ENCODE measurements at regions not wholly inside any gene's neighbourhood (a gene's known extent, or its start where the extent isn't known, plus 50 kb on each side); places are given as distances from the start of the nearest gene placed in this dataset.

DNA sequence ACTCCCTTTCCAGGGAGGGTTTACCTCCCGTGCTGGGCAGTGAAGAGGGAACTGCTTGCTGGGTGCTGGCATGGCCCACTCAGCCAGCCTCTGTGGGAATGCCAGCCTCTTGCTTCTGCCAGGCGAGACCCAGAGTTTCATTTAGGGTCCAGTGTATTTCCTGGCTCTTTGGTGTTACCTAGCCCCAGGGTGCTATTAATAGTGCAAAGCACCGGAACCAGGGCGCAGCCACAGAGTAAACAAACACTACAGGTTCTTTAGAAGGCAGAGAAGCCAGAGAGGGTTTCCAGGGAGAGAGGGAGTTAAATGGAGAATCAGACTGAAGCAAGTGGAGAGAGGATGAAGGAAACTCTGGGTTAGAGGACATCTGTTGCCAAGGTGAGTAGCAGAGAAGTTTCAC is 74.9 kb upstream of the SPATA13 start:
- no peak for DNase-seq

DNA sequence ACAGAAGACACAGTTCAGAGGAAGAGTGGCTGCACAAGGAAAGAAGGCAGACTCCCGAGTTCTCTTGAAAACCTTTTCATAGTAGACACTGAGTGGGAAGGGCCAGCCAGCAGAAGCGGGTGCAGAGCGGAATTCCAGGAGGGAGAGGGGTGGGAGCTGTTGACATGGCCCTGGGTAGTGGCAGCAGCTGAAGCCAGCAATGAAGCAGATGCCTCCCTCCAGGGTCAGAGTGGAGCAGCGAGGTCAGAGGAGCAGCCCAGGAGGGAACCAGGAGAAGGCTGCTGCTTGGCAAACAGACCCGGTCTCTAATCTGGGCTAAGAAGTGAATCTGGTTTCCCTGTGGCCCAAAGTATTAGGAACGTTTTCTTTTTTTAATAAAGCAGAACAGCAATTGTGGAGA is 73.9 kb upstream of the SPATA13 start:
- DNase-seq = no peak

GRCh38 chr13:24087605-24088225 is 72.8 kb upstream of the SPATA13 start:
- no peak for DNase-seq

DNA sequence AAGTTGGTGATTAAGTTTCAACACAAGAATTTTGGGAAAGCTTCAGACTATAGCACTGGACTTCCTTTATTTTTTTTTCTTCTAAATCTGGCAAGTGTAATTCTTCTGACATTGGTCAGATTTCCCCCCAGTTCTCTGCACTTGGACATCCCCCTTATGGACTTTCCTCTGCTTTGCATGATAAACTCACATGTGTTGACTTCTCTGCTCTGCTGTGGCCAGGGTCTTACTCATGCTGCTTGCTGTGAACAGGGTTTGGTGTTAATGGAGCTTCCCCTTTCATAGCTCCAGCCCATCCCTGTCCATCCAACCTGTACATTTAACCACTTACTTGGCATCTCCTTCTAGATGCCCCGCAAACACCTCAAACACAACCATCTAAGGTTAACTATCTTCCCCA is 70.5 kb upstream of the SPATA13 start:
- DNase-seq = no peak

GRCh38 chr13:24091080-24091479 is 69.4 kb upstream of the SPATA13 start:
- no peak for DNase-seq

- no peak for DNase-seq
These were observed 68.4 kb upstream of the SPATA13 start for GRCh38 chr13:24092108-24092507.

- no peak for DNase-seq
These were observed 67.5 kb upstream of the SPATA13 start for GRCh38 chr13:24093047-24093446.

GRCh38 chr13:24096659-24097058 is 63.9 kb upstream of the SPATA13 start:
- no peak for DNase-seq

GRCh38 chr13:24097064-24097463 is 63.5 kb upstream of the SPATA13 start:
- peak; percentile 53 for DNase-seq

DNA sequence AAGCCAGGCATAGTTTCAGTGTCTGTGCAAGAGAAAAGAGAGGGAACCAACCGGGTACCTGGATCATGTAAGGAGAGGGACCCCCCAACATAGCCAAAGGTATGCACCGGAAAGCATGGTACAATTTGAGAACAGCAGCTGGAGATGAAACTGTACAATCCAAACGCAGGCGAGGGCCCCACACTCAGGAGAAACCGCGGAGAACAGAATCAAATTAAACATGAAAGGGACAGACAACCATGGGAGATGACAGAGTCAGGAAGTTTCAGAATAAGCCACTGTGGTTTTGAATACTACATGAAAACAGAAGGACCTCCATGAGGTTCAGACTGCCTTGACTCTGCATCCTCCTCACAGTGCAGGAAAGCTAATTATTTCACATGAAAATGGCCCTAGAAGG is 62.9 kb upstream of the SPATA13 start:
- no peak for DNase-seq

DNA sequence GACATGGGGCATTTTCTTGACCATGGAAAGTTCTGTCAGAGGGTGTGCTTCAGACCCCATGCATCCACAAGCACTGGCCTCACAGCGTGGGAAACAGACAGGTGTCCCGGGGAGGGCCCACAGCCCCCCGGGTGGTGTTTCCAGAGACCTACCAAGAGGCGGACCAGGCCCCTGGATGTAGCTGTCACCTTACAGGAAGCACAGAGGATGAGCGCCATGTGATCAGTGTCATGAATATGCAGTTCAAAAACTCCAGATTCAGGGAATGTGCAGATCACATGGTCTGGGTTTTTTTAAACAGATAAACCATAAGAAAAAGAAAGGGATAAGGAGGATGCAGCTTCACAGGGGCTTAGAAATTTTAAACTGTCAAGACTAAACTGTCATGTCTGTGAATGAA is 61.0 kb upstream of the SPATA13 start:
- no peak for DNase-seq

GRCh38 chr13:24100188-24100587 is 60.3 kb upstream of the SPATA13 start:
- DNase-seq = no peak

GRCh38 chr13:24103782-24104372 is 56.6 kb upstream of the SPATA13 start:
- DNase-seq = no peak

- DNase-seq = no peak
These were observed 55.8 kb upstream of the SPATA13 start for GRCh38 chr13:24104723-24105122.

- DNase-seq = no peak
These were observed 54.1 kb upstream of the SPATA13 start for GRCh38 chr13:24106429-24106828.

DNA sequence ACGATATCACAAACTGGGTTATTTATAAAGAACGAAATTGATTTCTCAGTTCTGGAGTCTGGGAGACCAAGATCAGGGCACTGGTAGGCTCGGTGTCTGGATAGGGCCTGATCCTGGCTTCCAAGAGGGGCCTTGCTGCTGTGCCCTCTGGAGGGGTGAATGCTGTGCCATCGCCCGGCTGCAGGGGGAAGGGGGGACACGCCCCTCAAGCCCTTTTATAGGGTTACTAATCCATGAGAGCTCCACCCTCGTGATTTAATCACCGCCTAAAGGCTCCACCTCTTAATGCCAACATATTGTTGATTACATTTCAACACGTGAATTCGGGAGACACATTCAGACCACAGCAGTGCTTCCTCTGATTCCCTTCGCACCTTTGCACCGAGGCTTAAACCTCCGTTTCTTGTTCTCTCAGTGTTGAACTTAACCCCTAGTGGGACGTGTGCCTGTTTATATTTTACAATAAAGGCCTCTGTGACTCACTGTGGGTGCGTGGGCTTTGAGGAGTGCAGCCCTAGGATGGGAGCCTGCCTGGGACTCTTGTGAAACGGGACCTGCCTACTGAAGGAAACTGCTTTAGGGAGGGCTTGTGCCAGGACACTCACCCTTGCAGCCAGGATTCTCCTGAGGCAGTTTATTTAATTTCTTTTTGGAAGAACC is 52.4 kb upstream of the SPATA13 start:
- DNase-seq = no peak

- no peak for DNase-seq
These were observed 51.9 kb upstream of the SPATA13 start for GRCh38 chr13:24108615-24108965.

DNA sequence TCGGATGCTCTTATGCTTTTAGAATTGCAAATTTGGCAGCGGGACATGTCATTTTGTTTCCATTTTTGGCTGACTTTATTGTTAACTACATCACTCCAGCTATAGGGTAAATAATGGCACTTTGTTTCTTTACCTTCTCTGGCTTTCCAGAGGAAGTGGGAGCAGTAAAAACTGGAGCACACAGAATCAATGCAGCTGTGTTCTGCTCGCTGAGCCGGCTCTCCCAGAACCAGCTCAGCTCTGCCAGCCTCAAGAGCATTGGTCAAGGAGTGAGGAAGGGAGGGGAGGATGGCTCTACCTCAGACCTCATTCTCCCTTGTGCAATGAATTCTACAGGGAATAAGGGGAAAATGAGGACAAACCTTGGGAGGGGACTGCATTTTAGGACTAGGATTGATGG is 50.5 kb upstream of the SPATA13 start:
- no peak for DNase-seq

All from fibroblast of upper back skin (primary cell).